Dedifferentiated amniotic fluid mesenchymal stem cell (primary cell): ENCODE measurements at regions not wholly inside any gene's neighbourhood (a gene's known extent, or its start where the extent isn't known, plus 50 kb on each side); places are given as distances from the start of the nearest gene placed in this dataset.
"Not testable (repeated sequence)": the region's sequence is repeated elsewhere in the genome, so short reads cannot be mapped to it uniquely, and the experiment has no call there.

Experiments used
- DNase-seq: peaks from one replicate; pipeline ENCODE4 v3.0.0-alpha.2; 2016; ENCODE audit errors: extremely low spot score

DNA sequence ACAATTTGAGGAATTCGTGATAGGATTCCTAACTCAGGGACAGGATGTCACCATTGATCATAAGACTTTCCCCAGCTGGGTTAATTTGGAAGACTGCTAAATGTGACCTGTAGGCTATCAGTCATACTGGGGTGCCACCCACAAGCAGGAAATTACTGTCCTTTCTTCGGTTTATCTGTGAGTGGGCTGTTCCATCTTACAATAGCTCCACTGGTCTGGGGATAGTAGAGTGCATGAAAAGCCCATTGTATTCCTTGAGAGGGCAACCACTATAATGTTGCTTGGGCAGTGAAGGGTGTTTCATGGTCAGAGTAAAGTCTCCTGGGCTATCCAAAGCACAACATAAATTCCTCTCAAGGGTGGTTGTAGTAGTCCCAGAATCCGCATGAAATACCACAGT is 1523.0 kb upstream of the B3GALT2 start:
- no peak for DNase-seq

DNA sequence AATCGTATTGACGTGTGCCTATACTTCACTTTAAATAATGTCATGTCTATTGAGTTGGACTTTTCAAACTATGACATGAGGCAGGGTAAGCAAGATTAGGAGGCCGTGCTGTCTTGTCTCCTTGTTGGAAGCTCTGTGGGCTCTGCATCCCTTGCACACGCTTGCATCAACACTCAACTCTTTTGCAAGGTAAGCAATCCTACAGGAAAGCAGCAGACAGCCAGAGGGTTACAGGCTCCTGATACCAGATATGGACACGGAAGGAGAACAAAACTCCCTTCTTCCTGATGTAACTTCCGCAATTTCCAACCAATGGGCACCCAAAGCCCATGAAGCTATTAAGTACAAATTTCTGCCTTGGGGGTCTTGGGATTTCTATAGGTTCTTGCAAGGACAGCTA is 1520.7 kb upstream of the B3GALT2 start:
- no peak for DNase-seq

DNA sequence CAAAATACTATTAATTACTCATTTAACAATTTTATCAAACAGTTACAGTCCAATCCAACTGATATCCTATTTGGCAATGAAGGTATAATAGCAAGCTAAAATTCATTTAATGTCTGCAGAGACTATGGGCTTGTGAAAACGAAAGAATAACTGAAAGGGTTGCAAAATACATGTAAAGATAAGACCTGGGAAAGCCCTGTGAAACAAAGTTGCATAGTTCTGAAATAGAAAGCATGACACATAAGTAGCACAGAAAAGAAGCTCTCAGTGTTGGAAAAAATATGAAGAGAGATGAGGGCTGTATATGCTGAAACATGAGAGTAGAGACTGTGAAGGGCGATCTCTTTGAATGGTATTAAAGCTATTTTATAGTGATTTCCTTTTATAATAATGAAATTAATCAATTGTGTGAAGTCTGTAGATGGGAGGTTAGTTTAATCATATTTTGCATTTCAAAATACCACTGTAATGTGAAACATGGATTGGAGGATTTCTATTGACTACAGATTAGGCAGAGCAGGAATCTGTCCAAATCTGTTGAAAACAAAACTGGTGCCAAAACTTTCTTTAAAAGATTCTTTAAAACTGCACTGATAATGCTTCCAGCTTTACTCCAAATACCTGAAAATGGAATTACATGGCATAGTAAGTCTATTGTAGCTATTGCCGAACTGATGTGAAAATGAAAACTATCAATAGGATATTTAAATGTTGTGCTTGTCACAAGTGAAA is 1518.9 kb upstream of the B3GALT2 start:
- DNase-seq = peak; percentile 51

DNA sequence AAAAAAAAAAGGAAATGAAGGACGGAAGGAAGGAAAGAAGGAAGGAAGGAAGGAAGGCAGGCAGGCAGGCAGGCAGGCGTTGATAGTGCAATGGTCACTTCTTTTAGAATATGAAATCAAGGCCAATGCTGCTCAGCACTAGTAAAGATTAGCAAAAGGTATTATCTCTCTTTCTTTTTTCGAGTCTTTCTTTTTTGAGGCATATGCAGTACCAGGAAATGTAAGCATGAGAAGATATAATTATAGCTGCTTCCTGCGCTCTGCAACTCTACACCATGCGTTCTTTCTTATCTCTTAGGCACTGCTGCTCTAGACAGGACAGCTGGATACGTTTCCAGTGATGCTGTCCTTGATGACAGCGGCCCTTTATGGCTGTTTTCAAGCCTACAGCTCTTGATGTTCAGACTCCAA is 1512.5 kb upstream of the B3GALT2 start:
- no peak for DNase-seq

DNA sequence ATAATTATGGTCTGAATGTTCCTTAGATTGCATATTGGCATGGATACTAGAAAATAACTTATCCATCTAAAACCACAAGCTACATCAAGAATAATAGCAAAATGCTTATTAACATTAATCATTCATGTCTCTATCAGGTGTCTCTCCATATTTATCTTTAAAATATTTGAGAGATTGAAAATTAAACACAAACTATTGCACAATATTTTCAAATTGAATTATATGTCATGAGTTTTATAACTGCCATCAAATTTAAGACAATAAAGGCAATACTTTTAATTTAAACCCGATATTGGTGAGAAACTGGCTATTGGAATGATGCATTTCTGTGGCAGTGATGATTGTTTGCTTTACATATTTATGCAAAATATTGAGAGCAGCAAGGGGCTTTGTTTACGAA is 1506.8 kb upstream of the B3GALT2 start:
- DNase-seq = no peak

DNA sequence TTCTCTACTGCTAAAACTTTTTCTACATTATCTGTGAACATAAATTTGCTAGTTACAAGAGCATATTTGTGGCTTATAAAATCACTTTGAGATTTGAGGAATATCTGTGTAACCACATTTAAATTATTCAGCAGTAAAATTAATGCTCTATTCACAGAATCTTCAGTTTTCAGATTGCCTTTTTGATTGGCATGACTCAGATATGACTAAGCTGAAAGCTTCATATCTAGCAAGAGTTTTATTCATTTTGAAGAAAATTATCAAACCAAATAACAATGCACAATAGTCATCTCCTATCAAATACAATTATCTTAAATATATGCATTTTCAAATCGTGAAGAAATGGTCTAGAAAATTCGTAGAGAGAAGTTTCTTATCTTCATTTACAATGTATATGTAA is 1498.2 kb upstream of the B3GALT2 start:
- DNase-seq = peak; percentile 21

DNA sequence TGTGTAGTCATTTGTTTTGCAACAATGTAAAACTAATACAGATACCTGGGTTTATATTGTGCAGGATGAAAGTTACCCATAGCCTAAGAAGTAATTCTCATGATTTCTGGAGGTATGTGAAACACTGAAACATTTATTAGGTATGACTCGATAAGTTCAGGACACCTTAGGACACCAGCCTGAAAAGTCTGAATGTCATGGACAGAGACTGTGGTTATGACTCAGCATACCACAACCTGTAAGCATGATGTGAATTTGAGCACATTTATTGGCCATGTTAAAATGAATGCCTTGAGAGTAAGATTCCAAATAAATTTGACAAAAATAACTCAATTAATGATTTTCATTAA is 1471.7 kb upstream of the B3GALT2 start:
- DNase-seq = no peak

DNA sequence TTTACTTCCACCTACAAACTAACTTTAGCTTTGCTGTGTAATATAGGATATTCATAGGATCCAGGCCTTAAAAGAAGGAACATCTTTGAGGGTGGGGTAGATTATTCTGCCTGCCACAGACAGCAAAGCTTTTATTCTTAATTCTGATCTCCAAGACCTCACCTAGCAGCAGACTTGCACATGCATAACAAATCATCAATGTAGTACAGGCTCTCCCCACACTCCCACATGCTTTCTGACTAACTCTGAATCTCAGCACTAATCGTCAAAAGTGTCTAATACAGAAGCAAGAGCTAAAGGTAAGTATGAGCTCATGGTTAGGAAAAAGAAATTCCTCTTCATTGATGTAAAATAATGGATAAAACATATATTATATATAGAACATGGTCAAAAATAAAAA is 1468.5 kb upstream of the B3GALT2 start:
- DNase-seq = no peak

DNA sequence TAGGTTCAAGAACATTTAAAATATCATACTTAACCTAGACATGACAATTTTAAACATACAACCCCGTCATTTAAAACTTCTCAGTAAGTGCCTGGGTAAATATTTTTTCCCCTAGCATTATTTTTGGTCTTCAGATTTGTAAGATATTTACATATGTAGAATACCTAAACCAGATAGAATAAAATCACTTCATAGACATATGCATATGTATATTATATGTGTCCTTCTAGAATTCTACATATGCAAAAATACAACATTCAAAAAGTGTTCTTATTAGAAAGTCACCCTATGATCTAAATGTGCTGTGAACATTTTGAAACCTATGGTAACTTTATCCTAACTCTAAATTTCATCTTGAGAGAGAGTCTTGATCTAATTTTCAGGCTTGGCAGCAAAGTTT is 1467.0 kb upstream of the B3GALT2 start:
- DNase-seq = no peak

DNA sequence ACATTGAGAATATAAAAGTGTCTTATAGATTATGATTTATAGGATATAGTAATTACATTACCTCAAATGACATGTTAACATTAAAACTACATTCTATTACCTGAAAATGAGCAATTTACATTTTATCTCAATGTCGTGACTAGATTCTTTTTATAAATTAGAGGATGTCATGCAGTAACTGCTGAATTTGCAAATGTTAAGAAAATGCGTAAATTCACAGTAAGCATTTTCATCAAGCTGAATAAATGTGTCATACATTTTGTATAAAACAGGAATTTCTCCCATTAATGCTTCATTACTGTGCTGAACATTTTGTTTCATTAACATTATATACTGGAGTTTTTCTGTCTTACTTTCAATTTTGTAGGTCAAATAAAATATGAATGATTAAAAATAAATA is 1460.7 kb upstream of the B3GALT2 start:
- no peak for DNase-seq

DNA sequence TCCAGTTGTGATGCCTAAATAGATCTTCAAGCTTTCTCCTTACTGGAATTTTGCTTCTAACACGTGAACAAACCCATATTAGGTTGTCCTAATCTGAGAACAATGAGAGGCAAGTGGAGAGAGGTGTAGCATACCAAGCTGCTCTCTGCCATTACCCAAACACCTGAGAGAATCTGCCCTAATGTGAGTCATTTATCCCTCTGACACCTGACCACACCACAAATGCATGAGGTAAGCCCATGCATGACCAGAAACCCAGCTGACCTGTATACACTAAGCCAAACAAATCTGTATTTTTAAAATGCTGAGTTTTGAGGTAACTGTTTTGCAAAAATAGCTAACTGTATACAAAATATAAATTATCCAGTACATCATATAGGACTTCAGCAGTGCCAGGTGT is 1458.1 kb upstream of the B3GALT2 start:
- no peak for DNase-seq

DNA sequence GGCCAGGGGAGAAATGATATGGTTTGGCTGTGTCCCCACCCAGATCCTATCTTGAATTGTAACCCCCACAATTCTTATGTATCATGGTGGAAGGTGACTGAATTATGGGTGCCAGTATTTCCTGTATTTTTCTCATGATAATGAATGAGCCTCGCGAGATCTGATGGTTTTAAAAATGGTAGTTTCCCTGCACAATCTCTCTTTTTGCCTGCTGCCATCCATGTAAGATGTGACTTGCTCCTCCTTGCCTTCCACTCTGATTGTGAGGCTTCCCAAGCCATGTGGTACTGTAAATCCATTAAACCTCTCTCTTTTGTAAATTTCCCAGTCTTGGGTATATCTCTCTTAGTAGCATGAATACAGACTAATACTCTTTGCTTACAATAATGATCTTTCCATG is 1453.9 kb upstream of the B3GALT2 start:
- no peak for DNase-seq

DNA sequence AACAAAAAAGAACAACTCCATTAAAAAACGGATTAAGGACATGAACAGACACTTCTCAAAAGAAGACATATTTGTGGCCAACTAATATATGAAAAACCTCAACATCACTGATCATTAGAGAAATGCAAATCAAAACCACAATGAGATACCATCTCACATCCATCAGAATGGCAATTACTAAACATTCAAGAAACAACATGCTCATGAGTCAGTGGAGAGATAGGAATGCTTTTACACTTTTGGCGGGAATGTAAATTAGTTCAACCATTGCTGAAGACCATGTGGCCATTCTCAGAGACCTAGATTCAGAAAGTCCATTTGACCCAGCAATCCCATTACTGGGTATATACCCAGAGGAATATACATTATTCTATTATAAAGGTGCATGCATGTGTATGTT is 1442.6 kb upstream of the B3GALT2 start:
- no peak for DNase-seq

DNA sequence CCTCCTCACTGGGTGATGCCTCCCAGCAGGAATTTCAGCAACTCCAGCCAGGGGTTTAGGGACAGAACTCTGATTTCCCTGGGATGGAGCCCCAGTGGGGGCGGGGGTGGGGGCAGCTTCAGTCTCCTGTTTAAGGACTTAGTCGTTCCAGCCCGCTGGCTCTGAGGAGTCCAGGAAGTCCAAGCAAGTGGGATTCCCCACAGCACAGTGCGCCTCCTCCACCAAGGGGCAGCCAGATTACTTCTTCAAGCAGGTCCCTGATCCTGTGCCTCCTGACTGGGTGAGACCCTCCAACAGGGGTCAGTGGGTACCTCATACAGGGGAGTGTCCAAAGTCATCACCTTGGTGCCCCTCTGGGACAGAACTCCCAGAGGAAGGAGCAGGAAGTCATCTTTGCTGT is 1438.4 kb upstream of the B3GALT2 start:
- no peak for DNase-seq

DNA sequence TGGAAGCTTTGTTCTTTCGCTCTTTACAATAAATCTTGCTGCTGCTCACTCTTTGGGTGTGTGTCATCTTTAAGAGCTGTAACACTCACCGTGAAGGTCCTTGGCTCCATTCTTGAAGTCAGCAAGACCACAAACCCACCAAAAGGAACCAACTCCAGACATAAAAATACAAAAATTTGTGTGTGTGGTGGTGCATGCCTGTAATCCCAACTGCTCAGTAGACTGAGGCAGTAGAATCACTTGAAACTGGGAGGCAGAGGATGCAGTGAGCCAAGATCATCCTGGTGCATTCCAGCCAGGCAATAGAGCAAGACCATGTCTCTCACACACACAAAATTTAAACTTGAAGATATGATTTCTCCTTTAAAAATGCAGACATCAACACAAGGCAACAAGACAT is 1431.7 kb upstream of the B3GALT2 start:
- no peak for DNase-seq

DNA sequence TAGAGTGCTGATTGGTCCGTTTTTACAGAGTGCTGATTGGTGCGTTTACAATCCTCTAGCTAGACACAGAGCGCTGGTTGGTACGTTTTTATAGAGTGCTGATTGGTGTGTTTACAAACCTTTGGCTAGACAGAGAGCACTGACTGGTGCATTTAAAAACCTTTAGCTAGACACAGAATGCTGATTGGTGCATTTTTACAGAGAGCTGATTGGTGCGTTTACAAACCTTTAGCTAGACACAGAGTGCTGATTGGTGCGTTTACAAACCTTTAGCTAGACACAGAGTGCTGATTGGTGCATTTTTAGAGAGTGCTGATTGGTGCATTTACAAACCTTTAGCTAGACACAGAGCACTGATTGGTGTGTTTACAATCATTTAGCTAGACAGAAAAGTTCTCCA is 1430.9 kb upstream of the B3GALT2 start:
- not testable (repeated sequence) for DNase-seq

DNA sequence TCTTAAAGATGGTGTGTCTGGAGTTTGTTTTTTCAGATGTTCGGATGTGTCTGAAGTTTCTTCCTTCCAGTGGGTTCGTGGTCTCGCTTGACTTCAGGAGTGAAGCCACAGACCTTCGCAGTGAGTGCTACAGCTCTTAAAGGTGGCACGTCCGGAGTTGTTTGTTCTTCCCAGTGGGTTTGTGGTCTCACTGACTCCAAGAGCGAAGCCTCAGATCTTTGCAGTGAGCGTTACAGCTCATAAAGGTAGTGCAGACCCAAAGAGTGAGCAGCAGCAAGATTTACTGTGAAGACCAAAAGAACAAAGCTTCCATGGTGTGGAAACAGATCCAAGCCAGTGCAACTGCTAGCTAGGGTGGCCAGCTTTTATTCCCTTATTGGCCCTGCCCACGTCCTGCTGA is 1430.4 kb upstream of the B3GALT2 start:
- DNase-seq = no peak

DNA sequence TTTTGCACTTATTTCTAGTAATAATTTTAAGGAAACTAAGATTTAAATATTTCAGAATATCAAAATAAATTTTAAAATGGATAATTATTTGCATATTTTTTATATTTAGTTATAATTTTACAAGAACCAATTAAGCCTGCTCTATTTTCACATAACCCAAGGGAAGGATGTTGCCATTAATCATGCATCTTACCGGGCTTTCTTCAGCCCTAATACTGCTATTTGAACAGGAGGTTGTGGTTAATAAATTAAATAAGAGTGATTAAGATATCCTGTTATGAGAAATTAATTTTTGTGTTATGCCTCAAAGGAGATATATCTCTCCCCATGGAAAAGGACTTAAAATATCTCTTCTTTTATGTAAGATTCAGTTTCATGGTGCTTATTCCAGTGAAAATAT is 1415.8 kb upstream of the B3GALT2 start:
- DNase-seq = no peak

DNA sequence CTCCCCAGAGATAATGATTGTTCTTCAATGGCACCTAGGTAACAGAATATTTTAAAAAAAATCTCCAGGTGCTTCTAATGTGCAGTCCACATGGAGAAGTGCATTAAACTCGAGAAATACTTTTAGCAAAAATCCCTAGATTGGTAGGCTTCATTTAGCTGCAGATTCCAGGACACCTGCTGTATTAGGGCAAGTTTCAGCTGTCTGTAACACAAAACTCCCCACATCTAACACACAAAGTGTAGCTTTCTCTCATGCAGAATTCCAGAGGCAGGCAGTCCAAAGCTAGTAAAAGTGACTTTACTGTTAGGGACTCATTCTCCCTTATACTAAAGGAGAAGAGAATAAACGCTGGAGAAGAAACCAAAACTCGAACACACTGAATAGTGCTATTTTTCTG is 1414.3 kb upstream of the B3GALT2 start:
- DNase-seq = no peak

DNA sequence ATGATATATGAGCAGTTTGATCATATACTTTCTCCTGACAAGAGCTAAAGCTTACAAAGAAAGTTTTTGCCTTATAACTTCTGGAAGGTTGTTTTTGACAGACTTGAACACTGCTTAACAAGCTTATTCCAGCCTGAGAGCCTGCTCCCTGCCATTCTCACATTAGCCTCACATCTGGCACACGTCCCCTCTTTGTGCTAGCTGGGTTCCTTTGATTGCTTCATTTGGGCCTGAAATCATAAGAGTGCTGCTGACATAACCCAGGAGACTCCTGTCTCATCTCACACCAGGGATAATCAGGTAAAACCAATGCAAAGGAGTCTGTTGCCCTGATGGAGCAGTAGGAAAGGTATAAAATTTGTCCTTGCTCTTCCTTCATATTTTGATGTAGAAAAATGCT is 1411.7 kb upstream of the B3GALT2 start:
- DNase-seq = no peak

DNA sequence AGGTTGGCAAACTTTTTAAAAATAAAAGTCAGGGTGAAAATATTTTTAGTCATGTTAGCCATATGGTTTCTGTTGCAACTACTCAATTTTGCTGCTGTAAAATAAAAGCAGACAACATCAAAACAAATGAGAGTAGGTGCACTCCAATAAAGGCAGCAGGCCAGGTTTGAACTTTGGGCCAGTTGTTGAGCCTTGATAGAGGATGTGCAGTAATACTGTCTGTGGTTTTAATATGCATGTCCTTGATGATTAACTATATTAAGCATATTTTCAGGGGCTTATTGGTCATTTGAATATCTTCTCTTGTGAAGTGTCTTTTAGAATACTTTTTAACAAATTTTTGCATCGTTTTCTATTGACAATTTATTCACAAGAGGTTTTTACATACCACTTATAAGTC is 1399.9 kb upstream of the B3GALT2 start:
- no peak for DNase-seq

DNA sequence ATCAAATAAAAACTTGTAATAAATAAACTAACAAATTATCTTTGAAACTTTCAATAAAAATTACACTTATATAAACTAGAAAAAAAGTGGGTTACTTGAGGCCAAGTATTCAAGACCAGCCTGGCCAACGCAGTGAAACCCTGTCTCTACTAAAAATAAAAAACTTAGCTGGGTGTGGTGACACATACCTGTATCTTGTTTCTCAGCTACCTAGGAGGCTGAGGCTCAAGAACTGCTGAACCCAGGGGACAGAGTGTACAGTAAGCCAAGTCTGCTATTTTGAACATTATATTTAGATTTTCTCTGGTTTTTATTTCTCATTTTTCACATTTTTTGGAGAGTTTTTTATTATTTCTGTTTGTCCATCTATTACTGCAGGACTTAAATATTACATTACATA is 1397.6 kb upstream of the B3GALT2 start:
- DNase-seq = no peak

DNA sequence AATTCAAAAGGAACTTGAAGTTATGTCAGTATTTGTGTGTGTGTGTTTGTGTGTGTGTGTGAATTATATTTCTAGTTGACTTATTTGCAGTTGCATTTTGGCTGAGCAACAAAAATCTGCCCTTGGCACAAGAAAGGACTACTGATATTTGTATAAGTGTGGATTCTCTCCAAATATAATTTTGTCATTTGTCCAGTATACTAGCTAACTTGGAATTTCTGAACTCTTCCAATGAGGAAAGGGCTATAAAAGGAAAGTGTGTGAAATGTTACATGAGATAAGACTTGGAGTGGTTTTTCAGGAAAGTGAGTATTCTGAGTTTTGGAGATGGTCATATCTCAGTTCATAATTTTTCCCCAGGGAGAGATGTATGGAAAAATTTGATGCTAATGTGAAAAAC is 1384.1 kb upstream of the B3GALT2 start:
- peak; percentile 80 for DNase-seq

DNA sequence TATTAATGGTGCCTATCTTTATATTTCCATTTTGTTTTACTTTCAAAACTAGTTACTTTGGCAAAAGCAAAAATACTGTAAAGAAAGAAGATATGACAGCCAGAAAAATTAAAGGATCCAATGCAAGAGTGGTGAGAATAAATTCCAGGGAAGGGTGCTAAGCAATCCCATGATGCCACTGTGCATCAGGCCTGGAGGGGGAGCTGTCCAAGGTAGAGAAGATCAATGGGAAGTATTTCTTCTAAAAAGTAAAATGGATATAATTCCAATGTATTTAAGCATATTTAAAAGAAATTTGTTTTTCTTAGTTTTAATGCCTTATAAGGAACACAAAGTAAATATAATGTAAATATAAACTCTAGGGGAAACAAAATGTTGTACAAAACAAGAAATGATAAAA is 1382.2 kb upstream of the B3GALT2 start:
- no peak for DNase-seq

DNA sequence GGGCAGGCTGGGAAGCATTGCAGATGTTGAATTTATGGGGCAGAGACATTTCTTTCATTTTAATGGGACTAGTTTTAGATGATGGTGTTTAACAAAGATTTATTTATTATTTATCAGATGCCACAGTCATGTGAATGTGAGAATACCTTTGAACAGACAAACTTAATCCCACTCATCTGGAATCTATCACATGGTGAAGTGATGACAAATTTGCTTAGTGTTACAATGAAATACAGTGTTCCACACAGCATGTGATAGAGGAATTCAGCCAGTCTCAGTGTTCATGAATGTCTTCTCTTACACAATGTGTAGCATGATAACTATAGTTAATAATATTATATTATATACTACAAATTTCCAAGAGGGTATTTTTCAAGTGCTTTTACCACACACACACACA is 1361.7 kb upstream of the B3GALT2 start:
- DNase-seq = no peak
